ENCODE measurements at regions not wholly inside any gene's neighbourhood (a gene's known extent, or its start where the extent isn't known, plus 50 kb on each side); places are given as distances from the start of the nearest gene placed in this dataset.

- Histone ChIP-seq H3K9me3 (ENCODE audit: control insufficient read depth in 4 of 4, low read length in 3 of 4) (no peaks in the 10 kb centered on the region), H3K9ac (ENCODE audit: low read depth in 1 of 2, low read length in 2 of 2) (no peak overlapping the region), H3K4me1 (ENCODE audit: control insufficient read depth in 4 of 4, insufficient read depth in 4 of 4, low read length in 3 of 4) (no peaks in the 10 kb centered on the region), H3K27ac (ENCODE audit: low read depth in 1 of 2, low read length in 2 of 2) (no peak overlapping the region), H3K4me3 (ENCODE audit: low read depth in 1 of 3, low read length in 3 of 3) (no peak overlapping the region), H3K36me3 (ENCODE audit: control insufficient read depth in 4 of 4, insufficient read depth in 3 of 4, low read depth in 1 of 4, low read length in 3 of 4) (no peaks in the 10 kb centered on the region), H3K27me3 (ENCODE audit: control insufficient read depth in 4 of 4, insufficient read depth in 4 of 4, low read length in 3 of 4) (no peaks in the 10 kb centered on the region)
- TF ChIP-seq REST (IDR thresholded peaks at IDR 0.05) (no peak), GABPA (IDR thresholded peaks at IDR 0.05 in 1 of 2, conservative IDR thresholded peaks at IDR 0.05 in 1 of 2) (no peak), MAX (IDR thresholded peaks at IDR 0.05) (no peak), FOXA1 (IDR thresholded peaks at IDR 0.05) (no peak)
- no peak for DNase-seq (ENCODE audit: low spot score)
Observed at GRCh38 chr13:81194362-81194761, 853.4 kb upstream of the SPRY2 start.

- no peaks in the 10 kb centered on the region for H3K9me3 ChIP-seq (ENCODE audit: control insufficient read depth in 4 of 4, low read length in 3 of 4)
- no peak overlapping the region for H3K27ac ChIP-seq (ENCODE audit: low read depth in 1 of 2, low read length in 2 of 2)
- H3K9ac ChIP-seq (ENCODE audit: low read depth in 1 of 2, low read length in 2 of 2): no peak overlapping the region
- no peak overlapping the region for H3K4me3 ChIP-seq (ENCODE audit: low read depth in 1 of 3, low read length in 3 of 3)
- no peak for TF ChIP-seq NR2F2 (IDR thresholded peaks at IDR 0.05)
- no peak for TF ChIP-seq TAF1 (conservative IDR thresholded peaks at IDR 0.05)
- TF ChIP-seq GABPA (IDR thresholded peaks at IDR 0.05 in 1 of 2, conservative IDR thresholded peaks at IDR 0.05 in 1 of 2): no peak
- no peak for TF ChIP-seq JUND (IDR thresholded peaks at IDR 0.05)
- TF ChIP-seq RAD21 (IDR thresholded peaks at IDR 0.05): no peak
- TF ChIP-seq REST (IDR thresholded peaks at IDR 0.05): no peak
- TF ChIP-seq YY1 (IDR thresholded peaks at IDR 0.05): no peak
- no peak for TF ChIP-seq CTCF (IDR thresholded peaks at IDR 0.05; ENCODE audit: low read depth, low read length, missing input control)
- DNase-seq (ENCODE audit: low spot score): no peak
- peaks cover 0 to 3% (median 0%) of the 10 kb centered on the region in 4 donors for H3K27me3 ChIP-seq (ENCODE audit: control insufficient read depth in 4 of 4, insufficient read depth in 4 of 4, low read length in 3 of 4)
- 53% methylated on average over 3 of the region's 3 CpGs for WGBS
- H3K4me1 ChIP-seq (ENCODE audit: control insufficient read depth in 4 of 4, insufficient read depth in 4 of 4, low read length in 3 of 4): no peaks in the 10 kb centered on the region
- H3K36me3 ChIP-seq (ENCODE audit: control insufficient read depth in 4 of 4, insufficient read depth in 3 of 4, low read depth in 1 of 4, low read length in 3 of 4): no peaks in the 10 kb centered on the region
Observed at GRCh38 chr13:81184556-81185265, 843.8 kb upstream of the SPRY2 start.
